ENCODE measurements at regions not wholly inside any gene's neighbourhood (a gene's known extent, or its start where the extent isn't known, plus 50 kb on each side); places are given as distances from the start of the nearest gene placed in this dataset.

DNA sequence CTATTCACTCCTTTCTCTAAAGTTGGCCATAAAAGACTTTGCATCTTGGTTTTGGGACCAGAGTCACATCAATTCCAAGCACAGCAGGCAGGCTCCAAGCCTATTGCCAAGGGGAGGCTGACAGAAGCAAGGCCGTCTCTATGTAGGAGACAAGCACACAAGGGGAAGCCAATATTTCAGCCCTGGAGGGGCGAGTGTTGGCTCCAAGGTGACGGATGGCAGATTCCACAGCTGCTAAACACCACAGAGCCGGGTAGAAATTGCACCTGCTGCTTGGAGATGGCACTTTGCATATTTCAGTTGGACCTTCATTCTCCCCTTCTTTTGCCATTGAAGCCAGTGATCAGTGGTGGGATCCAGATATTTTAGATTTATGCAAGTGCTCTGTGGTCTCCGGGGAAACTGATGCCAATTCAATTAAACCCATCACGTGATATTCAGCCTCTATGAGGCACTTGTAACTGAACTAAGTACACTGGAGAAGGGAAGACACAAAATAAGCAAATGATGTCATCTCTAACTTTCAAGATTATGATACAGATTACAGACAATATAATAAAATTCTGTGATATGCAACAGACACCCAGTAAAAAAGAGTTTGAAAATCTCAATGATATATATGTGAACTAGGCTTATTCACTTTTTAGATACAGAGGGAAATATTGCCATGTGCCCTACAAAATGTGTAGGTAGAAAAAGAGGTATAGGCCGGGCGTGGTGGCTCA, 102.8 kb upstream of the GREM2 start:
- H3K36me3 Mint-ChIP-seq, result no peaks in the 10 kb centered on the region
- no peaks in the 10 kb centered on the region for H3K27me3 Mint-ChIP-seq (ENCODE audit: low read depth)
- ChIA-PET CTCF (no interaction called here), POLR2A (no interaction called here)
- H3K27ac Mint-ChIP-seq, result no peak overlapping the region
- no peak overlapping the region for H3K4me3 Mint-ChIP-seq
- TF ChIP-seq GABPB1 (CRISPR knock-in tag; IDR thresholded peaks at IDR 0.05) (no peak), CREM (CRISPR knock-in tag; IDR thresholded peaks at IDR 0.05) (no peak), ZNF396 (CRISPR knock-in tag; IDR thresholded peaks at IDR 0.05; ENCODE audit: borderline replicate concordance) (no peak), GRHL2 (CRISPR knock-in tag; IDR thresholded peaks at IDR 0.05; ENCODE audit: insufficient replicate concordance, severe bottlenecking) (no peak), ZNF317 (CRISPR knock-in tag; IDR thresholded peaks at IDR 0.05; ENCODE audit: borderline replicate concordance, low read depth) (no peak), NR1H2 (CRISPR knock-in tag; IDR thresholded peaks at IDR 0.05) (no peak), JAZF1 (CRISPR knock-in tag; IDR thresholded peaks at IDR 0.05) (no peak), GTF2I (CRISPR knock-in tag; conservative IDR thresholded peaks at IDR 0.05) (no peak), NR3C1 (CRISPR knock-in tag; conservative IDR thresholded peaks at IDR 0.05; ENCODE audit: low read depth) (no peak)
- TF ChIP-seq, protein P1, sequence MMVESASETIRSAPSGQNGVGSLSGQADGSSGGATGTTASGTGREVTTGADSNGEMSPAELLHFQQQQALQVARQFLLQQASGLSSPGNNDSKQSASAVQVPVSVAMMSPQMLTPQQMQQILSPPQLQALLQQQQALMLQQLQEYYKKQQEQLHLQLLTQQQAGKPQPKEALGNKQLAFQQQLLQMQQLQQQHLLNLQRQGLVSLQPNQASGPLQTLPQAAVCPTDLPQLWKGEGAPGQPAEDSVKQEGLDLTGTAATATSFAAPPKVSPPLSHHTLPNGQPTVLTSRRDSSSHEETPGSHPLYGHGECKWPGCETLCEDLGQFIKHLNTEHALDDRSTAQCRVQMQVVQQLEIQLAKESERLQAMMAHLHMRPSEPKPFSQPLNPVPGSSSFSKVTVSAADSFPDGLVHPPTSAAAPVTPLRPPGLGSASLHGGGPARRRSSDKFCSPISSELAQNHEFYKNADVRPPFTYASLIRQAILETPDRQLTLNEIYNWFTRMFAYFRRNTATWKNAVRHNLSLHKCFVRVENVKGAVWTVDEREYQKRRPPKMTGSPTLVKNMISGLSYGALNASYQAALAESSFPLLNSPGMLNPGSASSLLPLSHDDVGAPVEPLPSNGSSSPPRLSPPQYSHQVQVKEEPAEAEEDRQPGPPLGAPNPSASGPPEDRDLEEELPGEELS (CRISPR knock-in tag; IDR thresholded peaks at IDR 0.05), result no peak
- TF ChIP-seq, protein P2, sequence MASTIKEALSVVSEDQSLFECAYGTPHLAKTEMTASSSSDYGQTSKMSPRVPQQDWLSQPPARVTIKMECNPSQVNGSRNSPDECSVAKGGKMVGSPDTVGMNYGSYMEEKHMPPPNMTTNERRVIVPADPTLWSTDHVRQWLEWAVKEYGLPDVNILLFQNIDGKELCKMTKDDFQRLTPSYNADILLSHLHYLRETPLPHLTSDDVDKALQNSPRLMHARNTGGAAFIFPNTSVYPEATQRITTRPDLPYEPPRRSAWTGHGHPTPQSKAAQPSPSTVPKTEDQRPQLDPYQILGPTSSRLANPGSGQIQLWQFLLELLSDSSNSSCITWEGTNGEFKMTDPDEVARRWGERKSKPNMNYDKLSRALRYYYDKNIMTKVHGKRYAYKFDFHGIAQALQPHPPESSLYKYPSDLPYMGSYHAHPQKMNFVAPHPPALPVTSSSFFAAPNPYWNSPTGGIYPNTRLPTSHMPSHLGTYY (CRISPR knock-in tag; IDR thresholded peaks at IDR 0.05), result no peak
- TF ChIP-seq, protein P3, sequence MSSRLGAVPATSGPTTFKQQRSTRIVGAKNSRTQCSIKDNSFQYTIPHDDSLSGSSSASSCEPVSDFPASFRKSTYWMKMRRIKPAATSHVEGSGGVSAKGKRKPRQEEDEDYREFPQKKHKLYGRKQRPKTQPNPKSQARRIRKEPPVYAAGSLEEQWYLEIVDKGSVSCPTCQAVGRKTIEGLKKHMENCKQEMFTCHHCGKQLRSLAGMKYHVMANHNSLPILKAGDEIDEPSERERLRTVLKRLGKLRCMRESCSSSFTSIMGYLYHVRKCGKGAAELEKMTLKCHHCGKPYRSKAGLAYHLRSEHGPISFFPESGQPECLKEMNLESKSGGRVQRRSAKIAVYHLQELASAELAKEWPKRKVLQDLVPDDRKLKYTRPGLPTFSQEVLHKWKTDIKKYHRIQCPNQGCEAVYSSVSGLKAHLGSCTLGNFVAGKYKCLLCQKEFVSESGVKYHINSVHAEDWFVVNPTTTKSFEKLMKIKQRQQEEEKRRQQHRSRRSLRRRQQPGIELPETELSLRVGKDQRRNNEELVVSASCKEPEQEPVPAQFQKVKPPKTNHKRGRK (CRISPR knock-in tag; IDR thresholded peaks at IDR 0.05; ENCODE audit: borderline replicate concordance), result no peak
- TF ChIP-seq, protein P4, sequence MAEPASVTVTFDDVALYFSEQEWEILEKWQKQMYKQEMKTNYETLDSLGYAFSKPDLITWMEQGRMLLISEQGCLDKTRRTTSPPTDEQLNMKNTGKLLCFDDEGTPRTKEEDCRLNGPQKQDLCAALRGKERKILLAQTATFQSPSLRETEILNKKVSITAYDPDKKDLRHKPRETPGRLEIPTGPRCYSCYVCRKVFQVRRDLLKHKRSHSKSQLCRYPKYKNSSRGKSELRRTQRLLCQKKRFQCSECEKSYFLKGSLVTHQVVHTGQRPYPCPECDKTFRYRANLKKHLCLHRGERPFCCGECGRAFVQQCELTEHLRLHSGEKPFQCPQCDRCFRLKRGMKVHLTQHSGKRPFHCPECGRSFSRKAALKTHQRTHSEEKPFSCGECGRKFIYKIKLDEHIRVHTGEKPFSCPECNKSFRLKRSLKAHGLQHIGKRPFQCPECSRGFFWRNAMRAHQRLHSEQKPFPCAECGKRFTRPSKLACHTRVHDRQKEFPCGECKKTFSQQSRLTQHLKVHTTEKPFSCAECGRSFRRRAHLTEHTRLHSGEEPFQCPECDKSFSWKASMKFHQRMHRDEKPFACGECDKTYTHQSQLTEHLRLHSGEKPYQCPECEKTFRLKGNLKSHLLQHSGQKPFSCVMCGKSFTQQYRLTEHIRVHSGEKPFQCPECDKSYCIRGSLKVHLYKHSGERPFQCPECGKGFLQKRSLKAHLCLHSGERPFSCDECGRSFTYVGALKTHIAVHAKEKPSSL (CRISPR knock-in tag; conservative IDR thresholded peaks at IDR 0.05), result no peak
- TF ChIP-seq, protein P5, sequence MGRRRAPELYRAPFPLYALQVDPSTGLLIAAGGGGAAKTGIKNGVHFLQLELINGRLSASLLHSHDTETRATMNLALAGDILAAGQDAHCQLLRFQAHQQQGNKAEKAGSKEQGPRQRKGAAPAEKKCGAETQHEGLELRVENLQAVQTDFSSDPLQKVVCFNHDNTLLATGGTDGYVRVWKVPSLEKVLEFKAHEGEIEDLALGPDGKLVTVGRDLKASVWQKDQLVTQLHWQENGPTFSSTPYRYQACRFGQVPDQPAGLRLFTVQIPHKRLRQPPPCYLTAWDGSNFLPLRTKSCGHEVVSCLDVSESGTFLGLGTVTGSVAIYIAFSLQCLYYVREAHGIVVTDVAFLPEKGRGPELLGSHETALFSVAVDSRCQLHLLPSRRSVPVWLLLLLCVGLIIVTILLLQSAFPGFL (CRISPR knock-in tag; IDR thresholded peaks at IDR 0.05; ENCODE audit: borderline replicate concordance), result no peak
- no peak for ATAC-seq
- no peaks in the 10 kb centered on the region for H3K4me1 Mint-ChIP-seq
- no peak for DNase-seq (ENCODE audit: low spot score)
- no peaks in the 10 kb centered on the region for H3K9me3 Mint-ChIP-seq

DNA sequence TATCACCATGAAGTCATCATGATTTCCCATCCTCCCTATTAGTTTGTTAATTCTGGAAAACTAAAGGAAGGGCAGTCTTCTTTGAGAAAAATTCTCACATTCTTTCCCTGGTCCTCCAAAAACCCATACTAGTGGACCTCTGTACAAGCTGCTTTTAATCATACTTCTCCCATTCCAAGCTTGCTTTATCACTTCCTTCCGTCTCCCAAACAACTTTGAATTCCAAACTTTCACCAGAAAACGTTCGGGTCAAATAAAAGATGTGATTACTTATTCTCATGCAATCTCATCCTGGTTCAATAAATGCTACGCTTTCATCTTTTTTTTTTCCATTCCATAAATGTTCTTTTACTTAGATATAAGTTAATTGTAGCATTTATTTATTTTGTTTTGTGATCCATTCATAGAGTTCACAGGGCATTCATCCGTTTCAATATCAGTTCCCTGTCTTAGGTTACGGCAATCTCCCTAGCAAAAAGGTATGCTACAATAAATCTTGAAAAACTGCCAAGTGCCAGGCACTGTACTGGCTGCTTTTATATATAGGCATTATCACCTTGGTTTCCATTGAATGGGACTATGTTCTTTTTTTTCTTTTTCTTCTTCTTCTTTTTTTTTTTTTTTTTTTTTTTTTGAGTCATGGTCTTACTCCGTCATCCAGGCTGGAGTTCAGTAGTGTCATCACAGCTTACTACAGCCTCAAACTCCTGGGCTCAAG, 100.2 kb upstream of the GREM2 start:
- H3K4me3 Mint-ChIP-seq, result no peak overlapping the region
- ATAC-seq (no peak), DNase-seq (ENCODE audit: low spot score) (no peak)
- H3K36me3 Mint-ChIP-seq, result no peaks in the 10 kb centered on the region
- no peaks in the 10 kb centered on the region for H3K9me3 Mint-ChIP-seq
- H3K4me1 Mint-ChIP-seq, result no peaks in the 10 kb centered on the region
- POLR2A ChIA-PET, result no interaction called here
- H3K27me3 Mint-ChIP-seq (ENCODE audit: low read depth), result no peaks in the 10 kb centered on the region
- no peak for TF ChIP-seq SP1 (CRISPR knock-in tag; conservative IDR thresholded peaks at IDR 0.05)
- CTCF ChIA-PET, result no interaction called here
- no peak overlapping the region for H3K27ac Mint-ChIP-seq

Measured in WTC11 (cell line).